NCI-H2227 (cell line): ENCODE measurements at regions not wholly inside any gene's neighbourhood (a gene's known extent, or its start where the extent isn't known, plus 50 kb on each side); places are given as distances from the start of the nearest gene placed in this dataset.
"Not testable (repeated sequence)": the region's sequence is repeated elsewhere in the genome, so short reads cannot be mapped to it uniquely, and the experiment has no call there.

Experiments
- DNase-seq: peaks from one replicate; lab custom pipeline; 2025; ENCODE audit not compliant: unreplicated experiment; lab: John Stamatoyannopoulos, UW

- peak; percentile 50 for DNase-seq
These were observed 83.9 kb upstream of the FRG2C start for GRCh38 chr3:75579981-75580782.

- not testable (repeated sequence) for DNase-seq
These were observed 81.6 kb upstream of the FRG2C start for GRCh38 chr3:75582536-75582935.

- not testable (repeated sequence) for DNase-seq
These were observed 81.0 kb upstream of the FRG2C start for GRCh38 chr3:75583116-75583515.

GRCh38 chr3:75587695-75588094 is 76.4 kb upstream of the FRG2C start:
- DNase-seq: not testable (repeated sequence)

DNA sequence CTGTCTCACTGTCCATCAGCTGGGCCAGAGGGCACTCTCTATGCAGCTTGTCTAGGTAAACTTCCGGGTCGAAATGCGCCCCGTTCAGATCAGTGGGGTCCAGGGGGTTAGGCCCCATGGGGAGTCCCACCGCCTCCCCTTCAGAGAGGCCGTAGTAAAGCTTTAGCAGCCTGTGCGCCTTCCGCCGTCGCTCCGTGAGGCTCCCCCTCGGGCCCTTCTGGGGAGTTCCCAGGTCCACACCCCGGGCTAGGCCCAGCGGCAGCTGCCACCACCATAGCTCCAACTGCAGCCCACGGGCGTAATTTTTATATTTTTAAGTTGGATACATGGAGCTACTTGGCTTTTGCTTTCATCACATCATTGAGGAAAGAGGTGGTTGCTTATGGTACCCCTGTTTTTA is 73.7 kb upstream of the FRG2C start:
- DNase-seq: not testable (repeated sequence)

- DNase-seq: not testable (repeated sequence)
These were observed 59.7 kb upstream of the FRG2C start for GRCh38 chr3:75604286-75604934.

DNA sequence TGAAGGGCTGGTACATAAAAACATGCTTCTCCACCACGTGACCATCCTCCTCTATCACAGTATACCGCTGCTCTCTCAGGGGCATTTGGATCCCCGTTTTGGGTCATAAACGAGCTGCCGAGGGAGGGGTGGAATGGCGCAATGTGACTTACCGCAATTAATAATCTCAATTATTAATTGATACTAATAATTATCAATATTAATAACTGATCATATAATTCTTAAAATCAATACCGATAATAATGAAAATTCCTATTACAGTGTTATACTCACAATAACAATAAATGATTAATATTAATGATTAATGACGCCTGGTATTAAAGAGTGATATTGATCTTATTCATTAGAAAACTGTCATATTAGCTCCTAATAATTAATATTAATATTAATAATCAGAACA is 56.1 kb upstream of the FRG2C start:
- DNase-seq: not testable (repeated sequence)

DNA sequence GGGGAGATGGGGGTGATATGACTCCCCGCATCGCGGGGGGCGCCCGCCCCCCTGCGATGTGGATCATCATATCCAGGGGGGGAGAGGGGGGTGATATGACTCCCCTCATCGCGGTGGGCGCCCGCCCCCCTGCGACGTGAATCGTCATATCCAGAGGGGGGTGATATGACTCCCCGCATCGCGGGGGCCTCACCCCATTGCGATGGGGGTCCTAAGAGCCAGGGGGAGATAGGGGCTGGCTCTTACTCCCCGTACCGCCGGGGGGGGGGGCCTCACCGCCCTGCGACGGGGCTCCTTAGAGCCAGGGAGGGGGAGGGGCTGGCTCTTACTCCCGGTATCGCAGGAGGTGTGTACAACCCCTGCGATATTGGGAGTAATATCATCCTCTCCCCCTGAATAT is 54.5 kb upstream of the FRG2C start:
- DNase-seq: not testable (repeated sequence)

GRCh38 chr3:75610773-75611172 is 53.4 kb upstream of the FRG2C start:
- no peak for DNase-seq

DNA sequence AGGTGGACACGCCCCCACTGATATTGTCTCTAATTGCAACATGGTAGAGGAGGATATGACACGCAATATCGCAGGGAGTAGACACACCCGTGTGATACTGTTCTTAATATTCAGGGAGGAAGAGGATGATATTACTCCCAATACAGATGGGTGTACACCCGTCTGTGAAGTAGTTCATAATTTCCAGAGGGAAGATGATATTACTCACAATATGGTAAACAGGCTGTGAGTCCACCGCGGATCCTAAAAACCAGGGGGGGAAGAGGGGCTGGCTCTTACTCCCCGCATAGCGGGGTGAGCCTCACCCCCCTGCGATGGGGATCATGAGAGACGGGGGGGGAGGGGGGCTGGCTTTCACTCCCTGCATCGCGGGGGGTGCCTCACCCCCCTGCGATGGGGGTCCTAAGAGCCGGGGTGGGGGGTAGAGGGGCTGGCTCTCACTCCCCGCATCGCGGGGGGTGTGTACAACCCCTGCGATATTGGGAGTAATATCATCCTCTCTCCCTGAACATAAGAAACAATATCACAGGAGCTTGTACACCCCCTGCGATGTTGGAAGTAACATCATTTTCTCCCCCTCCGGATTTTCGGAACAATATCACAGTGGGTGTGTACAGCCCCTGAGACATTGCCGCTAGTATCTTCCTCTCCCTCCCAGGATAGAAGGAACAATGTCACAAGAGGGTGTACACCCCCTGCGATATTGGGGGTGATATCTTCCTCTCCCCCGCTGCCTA is 52.2 kb upstream of the FRG2C start:
- DNase-seq: not testable (repeated sequence)
